Caco-2 (cell line): ENCODE measurements at regions not wholly inside any gene's neighbourhood (a gene's known extent, or its start where the extent isn't known, plus 50 kb on each side); places are given as distances from the start of the nearest gene placed in this dataset.

Experiments
- BruUV-seq: library from RNA; stranded (reverse); fragments of 400-500 nt; replicated peaks from 2 replicates; lab custom pipeline; 2021; lab: Mats Ljungman, UMichigan
- CTCF ChIA-PET: fragments of 300-600 bp; sonication (Branson Sonifier 250); formaldehyde crosslinking; loops from one replicate; lab custom pipeline; 2022; ENCODE audit warnings: antibody characterized with exemption; lab: Charles Lee
- POLR2A ChIA-PET: fragments of 300-600 bp; sonication (Branson Sonifier 250); formaldehyde crosslinking; loops from one replicate; lab custom pipeline; 2022; ENCODE audit warnings: antibody characterized with exemption; lab: Charles Lee
- DNase-seq, 2 experiments: peaks; one replicate each; pipeline versions ENCODE4 v3.0.0 to v3.0.0-alpha.2; 2020 to 2022
- H3K27me3 ChIP-seq: replicated peaks from 2 replicates; pipeline ENCODE4 v1.6.0; 2011; ENCODE audit warnings: low read length; ENCODE audit not compliant: control insufficient read depth, insufficient read depth
- H3K36me3 ChIP-seq: 2 replicates; pipeline ENCODE4 v1.5.1; 2011; ENCODE audit warnings: low read length; ENCODE audit not compliant: control insufficient read depth, insufficient read depth
- H3K4me1 ChIP-seq: fragments of 250-450 bp; sonication (Bioruptor Pico); 2 replicates; pipeline ENCODE4 v1.5.1; 2020; ENCODE audit warnings: mild to moderate bottlenecking
- H3K4me3 ChIP-seq: 2 replicates; pipeline ENCODE4 v1.5.1; 2011; ENCODE audit warnings: low read depth, mild to moderate bottlenecking, control low read depth, low read length
- H3K9me3 ChIP-seq: fragments of 250-450 bp; sonication (Bioruptor Pico); 2 replicates; pipeline ENCODE4 v1.5.1; 2020; ENCODE audit warnings: mild to moderate bottlenecking, moderate library complexity
- H3K27ac Mint-ChIP-seq: one replicate; pipeline ENCODE4 v1.8.0; 2022; ENCODE audit warnings: mixed read lengths; ENCODE audit not compliant: unreplicated experiment
- H3K27me3 Mint-ChIP-seq: one replicate; pipeline ENCODE4 v1.8.0; 2022; ENCODE audit warnings: mixed read lengths; ENCODE audit not compliant: insufficient read depth, unreplicated experiment
- H3K36me3 Mint-ChIP-seq: one replicate; pipeline ENCODE4 v1.8.0; 2022; ENCODE audit warnings: mild to moderate bottlenecking, mixed read lengths; ENCODE audit not compliant: insufficient read depth, unreplicated experiment
- H3K4me1 Mint-ChIP-seq: one replicate; pipeline ENCODE4 v1.8.0; 2022; ENCODE audit warnings: low read depth, mixed read lengths; ENCODE audit not compliant: unreplicated experiment
- H3K4me3 Mint-ChIP-seq: one replicate; pipeline ENCODE4 v1.8.0; 2022; ENCODE audit warnings: mild to moderate bottlenecking, moderate library complexity, mixed read lengths; ENCODE audit not compliant: unreplicated experiment
- H3K9me3 Mint-ChIP-seq: one replicate; pipeline ENCODE4 v1.8.0; 2022; ENCODE audit warnings: mixed read lengths; ENCODE audit not compliant: unreplicated experiment
- CTCF ChIP-seq, 2 experiments: fragments of 200-600 bp in 1 of 2; IDR thresholded peaks; 1 replicate in 1 of 2; 2 replicates in 1 of 2; pipeline versions ENCODE4 v1.5.1 to v1.8.0; 2011 to 2022; ENCODE audit warnings: antibody characterized with exemption in 1 of 2, control low read depth in 1 of 2, inconsistent platforms in 1 of 2, low read depth in 1 of 2, low read length in 1 of 2, mild to moderate bottlenecking in 1 of 2, moderate library complexity in 1 of 2; ENCODE audit not compliant: insufficient read depth in 1 of 2, severe bottlenecking in 1 of 2, unreplicated experiment in 1 of 2
- intact Hi-C: fragments of 100-400 bp; cut with micrococcal nuclease; formaldehyde crosslinking; loops from one replicate; pipeline ENCODE4 v1.10.0; 2022; ENCODE audit not compliant: unreplicated experiment

GRCh38 chr3:148455098-148455497 lies 242.6 kb upstream of the AGTR1 start:
- no peaks in the 10 kb centered on the region for H3K9me3 Mint-ChIP-seq
- no peaks in the 10 kb centered on the region for H3K36me3 ChIP-seq
- peaks cover 16% of the 10 kb centered on the region for H3K4me1 Mint-ChIP-seq
- no peaks in the 10 kb centered on the region for H3K9me3 ChIP-seq
- CTCF ChIA-PET: no interaction called here
- TF ChIP-seq CTCF (IDR thresholded peaks at IDR 0.05; ENCODE audit: insufficient read depth in 1 of 2, low read depth in 1 of 2, low read length in 1 of 2, severe bottlenecking in 1 of 2, unreplicated experiment in 1 of 2): no peak
- H3K4me3 Mint-ChIP-seq: no peak overlapping the region
- no peaks in the 10 kb centered on the region for H3K27me3 Mint-ChIP-seq
- peaks cover 10% of the 10 kb centered on the region for H3K4me1 ChIP-seq
- POLR2A ChIA-PET: no interaction called here
- no peaks in the 10 kb centered on the region for H3K27me3 ChIP-seq
- no peak overlapping the region for H3K4me3 ChIP-seq
- DNase-seq: no peak
- no peak overlapping the region for H3K27ac Mint-ChIP-seq
- intact Hi-C loops: no loop called here
- BruUV-seq: no TSS peak
- H3K36me3 Mint-ChIP-seq: no peaks in the 10 kb centered on the region

GRCh38 chr3:148457886-148458285 lies 239.8 kb upstream of the AGTR1 start:
- no peak for TF ChIP-seq CTCF (IDR thresholded peaks at IDR 0.05; ENCODE audit: insufficient read depth in 1 of 2, low read depth in 1 of 2, low read length in 1 of 2, severe bottlenecking in 1 of 2, unreplicated experiment in 1 of 2)
- POLR2A ChIA-PET: no interaction called here

GRCh38 chr3:148459931-148460513 lies 237.7 kb upstream of the AGTR1 start:
- CTCF ChIA-PET: interaction anchor here (1.0 kb wide), 1 partner anchor 259 kb away, joined by 3 read pairs; no protein-coding TSS in a partner anchor
- Histone ChIP-seq H3K4me1 (no peaks in the 10 kb centered on the region), H3K4me3 (no peak overlapping the region), H3K36me3 (no peaks in the 10 kb centered on the region), H3K27me3 (no peaks in the 10 kb centered on the region), H3K9me3 (no peaks in the 10 kb centered on the region; the same call in 1 of the 2 replicates)
- Mint-ChIP-seq H3K4me3 (no peak overlapping the region), H3K27ac (no peak overlapping the region), H3K36me3 (no peaks in the 10 kb centered on the region), H3K9me3 (no peaks in the 10 kb centered on the region), H3K4me1 (no peaks in the 10 kb centered on the region), H3K27me3 (no peaks in the 10 kb centered on the region)
- peak in 1 of 2 experiments; percentile 41 for TF ChIP-seq CTCF (IDR thresholded peaks at IDR 0.05; ENCODE audit: insufficient read depth in 1 of 2, low read depth in 1 of 2, low read length in 1 of 2, severe bottlenecking in 1 of 2, unreplicated experiment in 1 of 2)
- intact Hi-C loops: loop anchor here (1.0 to 10.0 kb wide), 4 partner anchors 81 to 255 kb away; no protein-coding TSS in a partner anchor
- no TSS peak for BruUV-seq
- DNase-seq: no peak
- POLR2A ChIA-PET: no interaction called here

More at GRCh38 chr3:148457886-148458285, 239.8 kb upstream of the AGTR1 start:
- no peaks in the 10 kb centered on the region for H3K36me3 Mint-ChIP-seq
- Histone ChIP-seq H3K36me3 (no peaks in the 10 kb centered on the region), H3K4me1 (peaks cover 10% of the 10 kb centered on the region), H3K9me3 (no peaks in the 10 kb centered on the region; the same call in 1 of the 2 replicates), H3K4me3 (no peak overlapping the region), H3K27me3 (no peaks in the 10 kb centered on the region)
- intact Hi-C loops: no loop called here
- CTCF ChIA-PET: no interaction called here
- H3K9me3 Mint-ChIP-seq: no peaks in the 10 kb centered on the region
- H3K4me3 Mint-ChIP-seq: no peak overlapping the region
- DNase-seq: no peak
- no peaks in the 10 kb centered on the region for H3K27me3 Mint-ChIP-seq
- H3K27ac Mint-ChIP-seq: no peak overlapping the region
- peaks cover 7% of the 10 kb centered on the region for H3K4me1 Mint-ChIP-seq
- no TSS peak for BruUV-seq
